ENCODE measurements at regions not wholly inside any gene's neighbourhood (a gene's known extent, or its start where the extent isn't known, plus 50 kb on each side); places are given as distances from the start of the nearest gene placed in this dataset.

DNA sequence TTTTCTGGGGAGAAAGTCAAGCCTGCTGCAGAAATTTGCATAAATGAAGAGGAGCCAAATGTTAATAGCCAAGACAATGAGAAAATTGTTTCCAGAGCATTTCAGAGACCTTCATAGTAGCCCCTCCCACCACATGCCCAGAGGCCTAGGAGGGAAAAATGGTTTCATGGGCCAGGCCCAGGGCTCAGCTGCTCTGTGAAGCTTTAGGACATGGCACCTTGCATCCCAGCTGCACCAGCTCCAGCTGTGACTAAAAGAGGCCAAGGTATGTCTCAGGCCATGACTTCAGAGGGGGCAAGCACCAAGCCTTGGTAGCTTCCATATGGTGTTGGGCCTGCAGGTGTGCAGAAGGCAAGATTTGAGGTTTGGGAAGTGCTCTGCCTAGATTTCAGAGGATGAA lies 258.8 kb upstream of the SATB1 start:
- H2BK15ac ChIP-seq (ENCODE audit: low read depth, low read length), result no peak overlapping the region
- no peak overlapping the region for H3K4ac ChIP-seq (ENCODE audit: low read depth, low read length)
- H3K56ac ChIP-seq (ENCODE audit: insufficient read length, low read depth, low read length), result no peak overlapping the region
- no peak for DNase-seq
- H2BK20ac ChIP-seq (ENCODE audit: low read depth, low read length, poor library complexity, severe bottlenecking), result no peak overlapping the region
- no peak overlapping the region for H3K4me2 ChIP-seq (ENCODE audit: insufficient read depth, insufficient read length, low read length)
- H3K4me3 Mint-ChIP-seq, result no peak overlapping the region
- H3K4me1 ChIP-seq (ENCODE audit: insufficient read depth, low read length), result no peaks in the 10 kb centered on the region
- H2BK5ac ChIP-seq (ENCODE audit: insufficient read length, low read length), result no peak overlapping the region
- H2BK120ac ChIP-seq (ENCODE audit: low read depth, low read length, poor library complexity, severe bottlenecking), result no peak overlapping the region
- H3K27ac Mint-ChIP-seq, result no peak overlapping the region
- H3K23me2 ChIP-seq (ENCODE audit: insufficient read length, low read depth, low read length, poor library complexity, severe bottlenecking), result no peaks in the 10 kb centered on the region
- TF ChIP-seq, protein P1, sequence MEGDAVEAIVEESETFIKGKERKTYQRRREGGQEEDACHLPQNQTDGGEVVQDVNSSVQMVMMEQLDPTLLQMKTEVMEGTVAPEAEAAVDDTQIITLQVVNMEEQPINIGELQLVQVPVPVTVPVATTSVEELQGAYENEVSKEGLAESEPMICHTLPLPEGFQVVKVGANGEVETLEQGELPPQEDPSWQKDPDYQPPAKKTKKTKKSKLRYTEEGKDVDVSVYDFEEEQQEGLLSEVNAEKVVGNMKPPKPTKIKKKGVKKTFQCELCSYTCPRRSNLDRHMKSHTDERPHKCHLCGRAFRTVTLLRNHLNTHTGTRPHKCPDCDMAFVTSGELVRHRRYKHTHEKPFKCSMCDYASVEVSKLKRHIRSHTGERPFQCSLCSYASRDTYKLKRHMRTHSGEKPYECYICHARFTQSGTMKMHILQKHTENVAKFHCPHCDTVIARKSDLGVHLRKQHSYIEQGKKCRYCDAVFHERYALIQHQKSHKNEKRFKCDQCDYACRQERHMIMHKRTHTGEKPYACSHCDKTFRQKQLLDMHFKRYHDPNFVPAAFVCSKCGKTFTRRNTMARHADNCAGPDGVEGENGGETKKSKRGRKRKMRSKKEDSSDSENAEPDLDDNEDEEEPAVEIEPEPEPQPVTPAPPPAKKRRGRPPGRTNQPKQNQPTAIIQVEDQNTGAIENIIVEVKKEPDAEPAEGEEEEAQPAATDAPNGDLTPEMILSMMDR (conservative IDR thresholded peaks at IDR 0.05), result no peak
- no peak overlapping the region for H2BK12ac ChIP-seq (ENCODE audit: insufficient read length, low read depth, low read length)
- H3K9me3 Mint-ChIP-seq, result peaks cover 5 to 7% of the 10 kb centered on the region in 2 experiments; a peak in 2 of 5 replicates
- H3K27me3 Mint-ChIP-seq (ENCODE audit: low read depth), result no peaks in the 10 kb centered on the region
- H4K20me1 ChIP-seq (ENCODE audit: control insufficient read depth, insufficient read depth, insufficient read length), result no peaks in the 10 kb centered on the region
- H3K14ac ChIP-seq (ENCODE audit: insufficient read depth, low read length), result no peak overlapping the region
- no peak overlapping the region for H3T11ph ChIP-seq (ENCODE audit: low read length)
- no peak overlapping the region for H4K8ac ChIP-seq (replicated peaks; ENCODE audit: insufficient read length, low read depth, low read length)
- no peak overlapping the region for H3K9ac ChIP-seq (ENCODE audit: extremely low read depth, insufficient read length, low read length)
- H3K79me1 ChIP-seq (ENCODE audit: insufficient read depth, low read depth, low read length, poor library complexity, severe bottlenecking), result no peaks in the 10 kb centered on the region
- no peak overlapping the region for H4K5ac ChIP-seq (ENCODE audit: insufficient read length, low read depth, low read length)
- no peaks in the 10 kb centered on the region for H3K79me2 ChIP-seq (ENCODE audit: insufficient read depth, low read length)
- no peak overlapping the region for H2AFZ ChIP-seq (ENCODE audit: low read length)
- peaks cover 0 to 4% (median 0%) of the 10 kb centered on the region in 3 experiments; a peak in 4 of 7 replicates for H3K36me3 Mint-ChIP-seq (ENCODE audit: insufficient read depth in 1 of 3, low read depth in 3 of 3)
- no peak overlapping the region for H3K27ac ChIP-seq (ENCODE audit: insufficient read length, low read depth, low read length)
- no peaks in the 10 kb centered on the region for H3K4me1 Mint-ChIP-seq
- no peaks in the 10 kb centered on the region for H3K27me3 ChIP-seq (ENCODE audit: insufficient read depth, low read length)
- H2AK5ac ChIP-seq (ENCODE audit: insufficient read length, low read length), result no peak overlapping the region
- H3K23ac ChIP-seq (ENCODE audit: insufficient read length, low read depth, low read length), result no peak overlapping the region
- no peak overlapping the region for H4K91ac ChIP-seq (ENCODE audit: insufficient read length, low read depth, low read length)
- H3K9me3 ChIP-seq (ENCODE audit: control insufficient read depth, low read depth, low read length), result no peaks in the 10 kb centered on the region
- no peak overlapping the region for H3K18ac ChIP-seq (ENCODE audit: insufficient read length, low read depth, low read length)
